SK-N-SH treated with all-trans-retinoic acid at 6 μM for 48 hours (cell line): ENCODE measurements at regions not wholly inside any gene's neighbourhood (a gene's known extent, or its start where the extent isn't known, plus 50 kb on each side); places are given as distances from the start of the nearest gene placed in this dataset.

ENCODE experiments used
- ATAC-seq: fragments of 200-7000 bp; cut with Tn5 transposase; 3 replicates; pipeline ENCODE4 v1.9.1; 2020; ENCODE audit warnings: mild to moderate bottlenecking, moderate library complexity
- ARNTL ChIP-seq: fragments of 450-650 bp; formaldehyde crosslinking; IDR thresholded peaks from 2 replicates; pipeline ENCODE4 v1.5.0; 2020; ENCODE audit warnings: low read depth, mild to moderate bottlenecking, moderate library complexity, borderline replicate concordance
- BACH2 ChIP-seq: fragments of 250-450 bp; sonication (Bioruptor Pico); IDR thresholded peaks from 2 replicates; pipeline ENCODE4 v1.9.0; 2021; ENCODE audit warnings: mild to moderate bottlenecking, borderline replicate concordance
- CREB5 ChIP-seq: fragments of 250-450 bp; sonication (Bioruptor Pico); IDR thresholded peaks from 2 replicates; pipeline ENCODE4 v1.5.1; 2020; ENCODE audit warnings: low read depth, mild to moderate bottlenecking, moderate library complexity
- CSDC2 ChIP-seq: fragments of 250-450 bp; sonication (Bioruptor Pico); IDR thresholded peaks from 2 replicates; pipeline ENCODE4 v1.5.0; 2020; ENCODE audit warnings: mild to moderate bottlenecking, moderate library complexity
- CSRNP3 ChIP-seq: fragments of 250-450 bp; sonication (Bioruptor Pico); IDR thresholded peaks from 2 replicates; pipeline ENCODE4 v1.5.1; 2021; ENCODE audit warnings: mild to moderate bottlenecking, moderate library complexity
- ESRRG ChIP-seq: fragments of 250-450 bp; sonication (Bioruptor Pico); IDR thresholded peaks from 2 replicates; pipeline ENCODE4 v1.6.1; 2021; ENCODE audit warnings: mild to moderate bottlenecking
- GLIS3 ChIP-seq: fragments of 250-450 bp; sonication (Bioruptor Pico); IDR thresholded peaks from 2 replicates; pipeline ENCODE4 v1.5.0; 2020; ENCODE audit warnings: mild to moderate bottlenecking, moderate library complexity
- OSR1 ChIP-seq: fragments of 250-450 bp; sonication (Bioruptor Pico); IDR thresholded peaks from 2 replicates; pipeline ENCODE4 v1.8.0; 2022; ENCODE audit warnings: moderate library complexity, mild to moderate bottlenecking, inconsistent platforms
- PPARA ChIP-seq: fragments of 250-450 bp; sonication (Bioruptor Pico); IDR thresholded peaks from 2 replicates; pipeline ENCODE4 v1.5.0; 2020; ENCODE audit warnings: mild to moderate bottlenecking, borderline replicate concordance
- RARB ChIP-seq: fragments of 250-450 bp; sonication (Bioruptor Pico); IDR thresholded peaks from 2 replicates; pipeline ENCODE4 v1.8.0; 2021; ENCODE audit warnings: mild to moderate bottlenecking, moderate library complexity
- TCF4 ChIP-seq: fragments of 250-450 bp; sonication (Bioruptor Pico); IDR thresholded peaks from 2 replicates; pipeline ENCODE4 v1.8.0; 2021; ENCODE audit warnings: mild to moderate bottlenecking, moderate library complexity, borderline replicate concordance
- TOX ChIP-seq: fragments of 250-450 bp; sonication (Bioruptor Pico); IDR thresholded peaks from 2 replicates; pipeline ENCODE4 v1.8.0; 2021; ENCODE audit warnings: mild to moderate bottlenecking, moderate library complexity, borderline replicate concordance
- TSHZ2 ChIP-seq: fragments of 250-450 bp; sonication (Bioruptor Pico); IDR thresholded peaks from 2 replicates; pipeline ENCODE4 v1.5.0; 2020; ENCODE audit warnings: mild to moderate bottlenecking, moderate library complexity
- ZC3H10 ChIP-seq: fragments of 250-450 bp; sonication (Bioruptor Pico); IDR thresholded peaks from 2 replicates; pipeline ENCODE4 v1.5.1; 2021; ENCODE audit warnings: mild to moderate bottlenecking, moderate library complexity
- ZFP3 ChIP-seq: fragments of 250-450 bp; sonication (Bioruptor Pico); IDR thresholded peaks from 2 replicates; pipeline ENCODE4 v1.5.0; 2020; ENCODE audit warnings: mild to moderate bottlenecking, moderate library complexity
- ZFP30 ChIP-seq: fragments of 450-650 bp; formaldehyde crosslinking; IDR thresholded peaks from 2 replicates; pipeline ENCODE4 v1.5.0; 2022; ENCODE audit warnings: mild to moderate bottlenecking, moderate library complexity
- ZNF565 ChIP-seq: fragments of 450-650 bp; formaldehyde crosslinking; conservative IDR thresholded peaks from 2 replicates; pipeline ENCODE4 v1.5.0; 2020; ENCODE audit warnings: low read depth, mild to moderate bottlenecking, moderate library complexity
- ZNF70 ChIP-seq: fragments of 450-650 bp; formaldehyde crosslinking; IDR thresholded peaks from 2 replicates; pipeline ENCODE4 v1.5.0; 2020; ENCODE audit warnings: mild to moderate bottlenecking, moderate library complexity
- ZNF8 ChIP-seq: fragments of 450-650 bp; formaldehyde crosslinking; IDR thresholded peaks from 2 replicates; pipeline ENCODE4 v1.5.0; 2020; ENCODE audit warnings: mild to moderate bottlenecking, moderate library complexity

GRCh38 chr9:1125741-1126140 is 75.6 kb downstream of the DMRT2 start (continued):
- TF ChIP-seq CREB5 (CRISPR knock-in tag), result no peak
- TF ChIP-seq ZNF565 (CRISPR knock-in tag), result no peak
- no peak for TF ChIP-seq ZFP3 (CRISPR knock-in tag)
- no peak for TF ChIP-seq ZC3H10 (CRISPR knock-in tag)
- TF ChIP-seq OSR1 (CRISPR knock-in tag), result no peak
- TF ChIP-seq ESRRG, result no peak

GRCh38 chr9:1128046-1128445 is 77.9 kb downstream of the DMRT2 start:
- TF ChIP-seq CREB5 (CRISPR knock-in tag) (no peak), GLIS3 (CRISPR knock-in tag) (no peak), ZNF565 (CRISPR knock-in tag) (no peak), TSHZ2 (CRISPR knock-in tag) (no peak), ZNF70 (no peak), ZFP30 (CRISPR knock-in tag) (no peak), ZC3H10 (CRISPR knock-in tag) (no peak), OSR1 (CRISPR knock-in tag) (no peak), PPARA (CRISPR knock-in tag) (no peak), TOX (CRISPR knock-in tag) (no peak), RARB (CRISPR knock-in tag) (no peak), CSRNP3 (CRISPR knock-in tag) (no peak), ZNF8 (CRISPR knock-in tag) (no peak)
- ATAC-seq, result no peak

GRCh38 chr9:1129382-1129781 is 79.2 kb downstream of the DMRT2 start:
- no peak for ATAC-seq
- TF ChIP-seq TSHZ2 (CRISPR knock-in tag) (no peak), ZNF8 (CRISPR knock-in tag) (no peak), ZFP3 (CRISPR knock-in tag) (no peak), CSRNP3 (CRISPR knock-in tag) (no peak), ZFP30 (CRISPR knock-in tag) (no peak), TCF4 (no peak), ZC3H10 (CRISPR knock-in tag) (no peak), TOX (CRISPR knock-in tag) (no peak), ZNF565 (CRISPR knock-in tag) (no peak), RARB (CRISPR knock-in tag) (no peak), GLIS3 (CRISPR knock-in tag) (no peak), ZNF70 (no peak), ARNTL (CRISPR knock-in tag) (no peak), BACH2 (CRISPR knock-in tag) (no peak), CSDC2 (no peak)
